Endothelial cell of umbilical vein (primary cell): ENCODE measurements at regions not wholly inside any gene's neighbourhood (a gene's known extent, or its start where the extent isn't known, plus 50 kb on each side); places are given as distances from the start of the nearest gene placed in this dataset.

Source experiments
- EZH2 ChIP-seq: IDR thresholded peaks from 2 replicates; pipeline ENCODE4 v1.6.1; 2012; ENCODE audit warnings: borderline replicate concordance, low read depth, mild to moderate bottlenecking, moderate library complexity, low read length, inconsistent platforms; ENCODE audit not compliant: severe bottlenecking
- POLR2A ChIP-seq: IDR thresholded peaks from 2 replicates; pipeline ENCODE4 v1.6.1; 2012; ENCODE audit warnings: low read depth, mild to moderate bottlenecking, control low read depth, low read length
- TF ChIP-seq, protein P1 (sequence below), 2 donors: IDR thresholded peaks; 1 replicate in 1 of 2; 2 replicates in 1 of 2; pipeline ENCODE4 v1.5.1; 2011; ENCODE audit warnings: low read length in 2 of 2, mild to moderate bottlenecking in 2 of 2, moderate library complexity in 2 of 2, control low read depth in 1 of 2, inconsistent platforms in 1 of 2, low read depth in 1 of 2; ENCODE audit not compliant: insufficient read depth in 1 of 2; ENCODE audit errors: extremely low read depth in 1 of 2

DNA sequence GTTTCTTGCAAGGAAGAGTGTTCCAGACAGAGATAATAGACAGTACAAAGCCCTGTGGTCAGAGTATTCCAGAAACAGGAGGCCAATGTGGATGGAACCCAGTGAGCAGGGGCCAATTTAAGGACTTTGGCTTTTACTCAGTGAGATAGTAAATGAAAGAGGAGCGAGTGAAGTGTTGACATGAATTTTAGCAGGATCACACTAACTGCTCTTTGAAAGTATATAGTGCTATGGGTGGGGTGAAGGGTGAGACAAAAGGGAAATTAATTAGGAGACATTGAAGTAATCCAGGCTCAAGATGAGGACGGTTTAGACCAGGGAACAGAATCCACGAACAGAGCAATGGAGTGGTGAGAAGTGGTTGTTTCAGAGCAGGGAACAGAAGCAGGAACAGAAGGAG is 62.2 kb upstream of the TES start:
- TF ChIP-seq, protein P1, sequence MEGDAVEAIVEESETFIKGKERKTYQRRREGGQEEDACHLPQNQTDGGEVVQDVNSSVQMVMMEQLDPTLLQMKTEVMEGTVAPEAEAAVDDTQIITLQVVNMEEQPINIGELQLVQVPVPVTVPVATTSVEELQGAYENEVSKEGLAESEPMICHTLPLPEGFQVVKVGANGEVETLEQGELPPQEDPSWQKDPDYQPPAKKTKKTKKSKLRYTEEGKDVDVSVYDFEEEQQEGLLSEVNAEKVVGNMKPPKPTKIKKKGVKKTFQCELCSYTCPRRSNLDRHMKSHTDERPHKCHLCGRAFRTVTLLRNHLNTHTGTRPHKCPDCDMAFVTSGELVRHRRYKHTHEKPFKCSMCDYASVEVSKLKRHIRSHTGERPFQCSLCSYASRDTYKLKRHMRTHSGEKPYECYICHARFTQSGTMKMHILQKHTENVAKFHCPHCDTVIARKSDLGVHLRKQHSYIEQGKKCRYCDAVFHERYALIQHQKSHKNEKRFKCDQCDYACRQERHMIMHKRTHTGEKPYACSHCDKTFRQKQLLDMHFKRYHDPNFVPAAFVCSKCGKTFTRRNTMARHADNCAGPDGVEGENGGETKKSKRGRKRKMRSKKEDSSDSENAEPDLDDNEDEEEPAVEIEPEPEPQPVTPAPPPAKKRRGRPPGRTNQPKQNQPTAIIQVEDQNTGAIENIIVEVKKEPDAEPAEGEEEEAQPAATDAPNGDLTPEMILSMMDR (IDR thresholded peaks at IDR 0.05; ENCODE audit: extremely low read depth in 1 of 2, insufficient read depth in 1 of 2, low read depth in 1 of 2, low read length in 2 of 2) = no peak
- no peak for TF ChIP-seq EZH2
- TF ChIP-seq POLR2A = no peak
